HG03097 (cell line): ENCODE measurements at regions not wholly inside any gene's neighbourhood (a gene's known extent, or its start where the extent isn't known, plus 50 kb on each side); places are given as distances from the start of the nearest gene placed in this dataset.

Experiments
- ATAC-seq: cut with Tn5 transposase; IDR thresholded peaks from one replicate; pipeline ENCODE4 v1.9.1; 2021; ENCODE audit not compliant: unreplicated experiment, low FRiP score

GRCh38 chr2:23066686-23067085 is 318.3 kb upstream of the KLHL29 start:
- no peak for ATAC-seq

GRCh38 chr2:23069156-23069555 is 315.8 kb upstream of the KLHL29 start:
- no peak for ATAC-seq

GRCh38 chr2:23069923-23070322 is 315.1 kb upstream of the KLHL29 start:
- no peak for ATAC-seq

- no peak for ATAC-seq
Observed at GRCh38 chr2:23073056-23073455, 311.9 kb upstream of the KLHL29 start.

- no peak for ATAC-seq
Observed at GRCh38 chr2:23073671-23074070, 311.3 kb upstream of the KLHL29 start.

- ATAC-seq: no peak
Observed at GRCh38 chr2:23077596-23077995, 307.4 kb upstream of the KLHL29 start.

- ATAC-seq: no peak
Observed at GRCh38 chr2:23078784-23079434, 306.1 kb upstream of the KLHL29 start.

- no peak for ATAC-seq
Observed at GRCh38 chr2:23083966-23084365, 301.0 kb upstream of the KLHL29 start.

GRCh38 chr2:23091019-23091418 is 294.0 kb upstream of the KLHL29 start:
- ATAC-seq: no peak

- ATAC-seq: no peak
Observed at GRCh38 chr2:23091900-23092299, 293.1 kb upstream of the KLHL29 start.

- ATAC-seq: no peak
Observed at GRCh38 chr2:23092831-23093230, 292.1 kb upstream of the KLHL29 start.

GRCh38 chr2:23093513-23093912 is 291.5 kb upstream of the KLHL29 start:
- no peak for ATAC-seq

- ATAC-seq: no peak
Observed at GRCh38 chr2:23096906-23097602, 287.9 kb upstream of the KLHL29 start.

- no peak for ATAC-seq
Observed at GRCh38 chr2:23100406-23100805, 284.6 kb upstream of the KLHL29 start.

GRCh38 chr2:23106242-23106785 is 278.7 kb upstream of the KLHL29 start:
- ATAC-seq: no peak

- no peak for ATAC-seq
Observed at GRCh38 chr2:23107327-23107941, 277.5 kb upstream of the KLHL29 start.

GRCh38 chr2:23111263-23111662 is 273.7 kb upstream of the KLHL29 start:
- ATAC-seq: no peak

- ATAC-seq: no peak
Observed at GRCh38 chr2:23112517-23112916, 272.5 kb upstream of the KLHL29 start.

GRCh38 chr2:23114299-23114698 is 270.7 kb upstream of the KLHL29 start:
- ATAC-seq: no peak

GRCh38 chr2:23118313-23118712 is 266.7 kb upstream of the KLHL29 start:
- no peak for ATAC-seq

- ATAC-seq: no peak
Observed at GRCh38 chr2:23118894-23119293, 266.1 kb upstream of the KLHL29 start.

- no peak for ATAC-seq
Observed at GRCh38 chr2:23120161-23120560, 264.8 kb upstream of the KLHL29 start.
